Spleen (tissue), 7 donors: ENCODE measurements at regions not wholly inside any gene's neighbourhood (a gene's known extent, or its start where the extent isn't known, plus 50 kb on each side); places are given as distances from the start of the nearest gene placed in this dataset.

Source experiments
- POLR2A ChIP-seq, 3 donors: fragments of 450-650 bp; IDR thresholded peaks; one replicate each; pipeline ENCODE4 v1.5.1; 2017; ENCODE audit warnings: antibody characterized with exemption in 3 of 3, mild to moderate bottlenecking in 1 of 3
- POLR2AphosphoS5 ChIP-seq, 3 donors: sonication (generic); formaldehyde crosslinking; IDR thresholded peaks; one replicate each; pipeline ENCODE4 v1.5.1; 2017; ENCODE audit warnings: antibody characterized with exemption in 3 of 3
- TF ChIP-seq, protein P1 (sequence below), 11 experiments: fragments of 200-600 bp in 7 of 11; fragments of 450-650 bp in 4 of 11; sonication (generic) in 4 of 11; IDR thresholded peaks in 8 of 11; conservative IDR thresholded peaks in 3 of 11; 1 replicate in 7 of 11; 2 replicates in 4 of 11; pipeline versions ENCODE4 v1.4.0 to v1.8.0; 2016 to 2021; ENCODE audit warnings: antibody characterized with exemption in 11 of 11, inconsistent platforms in 4 of 11, mild to moderate bottlenecking in 1 of 11
- donor health status: DM: no; HTN: no; CAD: no; lungs with moderate emphysema.
- donor health status: DM: no; HTN: no; CAD: no.
- donor health status: DM: no; HTN: no; CAD: no.

DNA sequence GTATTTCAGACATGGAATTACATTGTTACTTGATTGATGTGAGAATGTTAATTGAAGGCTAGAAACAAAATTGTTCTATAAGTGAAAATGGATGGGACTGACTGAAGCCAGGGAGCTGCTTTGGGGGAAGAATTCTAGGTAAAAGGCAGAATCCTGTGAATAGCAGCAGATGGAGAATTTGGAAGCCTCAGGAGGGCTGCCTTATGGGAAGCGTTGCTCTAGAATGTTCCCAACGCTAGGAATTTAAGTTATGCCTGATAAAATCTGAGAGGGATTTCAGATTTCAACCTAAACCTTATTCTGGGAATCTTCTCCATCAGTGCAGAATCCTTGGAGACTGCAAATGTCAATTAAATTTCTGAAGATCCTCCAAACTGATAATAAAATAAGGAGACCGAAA is 858.2 kb upstream of the FLRT2 start:
- TF ChIP-seq, protein P1, sequence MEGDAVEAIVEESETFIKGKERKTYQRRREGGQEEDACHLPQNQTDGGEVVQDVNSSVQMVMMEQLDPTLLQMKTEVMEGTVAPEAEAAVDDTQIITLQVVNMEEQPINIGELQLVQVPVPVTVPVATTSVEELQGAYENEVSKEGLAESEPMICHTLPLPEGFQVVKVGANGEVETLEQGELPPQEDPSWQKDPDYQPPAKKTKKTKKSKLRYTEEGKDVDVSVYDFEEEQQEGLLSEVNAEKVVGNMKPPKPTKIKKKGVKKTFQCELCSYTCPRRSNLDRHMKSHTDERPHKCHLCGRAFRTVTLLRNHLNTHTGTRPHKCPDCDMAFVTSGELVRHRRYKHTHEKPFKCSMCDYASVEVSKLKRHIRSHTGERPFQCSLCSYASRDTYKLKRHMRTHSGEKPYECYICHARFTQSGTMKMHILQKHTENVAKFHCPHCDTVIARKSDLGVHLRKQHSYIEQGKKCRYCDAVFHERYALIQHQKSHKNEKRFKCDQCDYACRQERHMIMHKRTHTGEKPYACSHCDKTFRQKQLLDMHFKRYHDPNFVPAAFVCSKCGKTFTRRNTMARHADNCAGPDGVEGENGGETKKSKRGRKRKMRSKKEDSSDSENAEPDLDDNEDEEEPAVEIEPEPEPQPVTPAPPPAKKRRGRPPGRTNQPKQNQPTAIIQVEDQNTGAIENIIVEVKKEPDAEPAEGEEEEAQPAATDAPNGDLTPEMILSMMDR (IDR thresholded peaks at IDR 0.05 in 8 of 11, conservative IDR thresholded peaks at IDR 0.05 in 3 of 11), result no peak
- TF ChIP-seq POLR2AphosphoS5 (IDR thresholded peaks at IDR 0.05) (no peak), POLR2A (IDR thresholded peaks at IDR 0.05) (no peak)
